ENCODE measurements at regions not wholly inside any gene's neighbourhood (a gene's known extent, or its start where the extent isn't known, plus 50 kb on each side); places are given as distances from the start of the nearest gene placed in this dataset.

- TF ChIP-seq ZNF691 (CRISPR knock-in tag; IDR thresholded peaks at IDR 0.05; ENCODE audit: borderline replicate concordance, low read depth) (no peak), ZEB1 (IDR thresholded peaks at IDR 0.05; ENCODE audit: insufficient replicate concordance, low read depth) (no peak), CEBPB (IDR thresholded peaks at IDR 0.05; ENCODE audit: borderline replicate concordance, low read depth, low read length) (no peak), GTF2F1 (IDR thresholded peaks at IDR 0.05; ENCODE audit: low read length) (no peak), BRD4 (CRISPR knock-in tag; IDR thresholded peaks at IDR 0.05) (no peak), PBX3 (CRISPR knock-in tag; IDR thresholded peaks at IDR 0.05; ENCODE audit: borderline replicate concordance) (no peak), HNRNPLL (IDR thresholded peaks at IDR 0.05; ENCODE audit: low read depth, low read length, poor library complexity, severe bottlenecking) (no peak), ZFP37 (CRISPR knock-in tag; IDR thresholded peaks at IDR 0.05; ENCODE audit: borderline replicate concordance) (no peak), PATZ1 (CRISPR knock-in tag; IDR thresholded peaks at IDR 0.05) (no peak), MED1 (CRISPR knock-in tag; IDR thresholded peaks at IDR 0.05) (no peak), RXRA (CRISPR knock-in tag; IDR thresholded peaks at IDR 0.05) (no peak), FOXP1 (IDR thresholded peaks at IDR 0.05) (no peak), FOXP1 (CRISPR knock-in tag; IDR thresholded peaks at IDR 0.05) (no peak), PHB2 (IDR thresholded peaks at IDR 0.05; ENCODE audit: partially characterized antibody) (no peak), ZHX1 (CRISPR knock-in tag; IDR thresholded peaks at IDR 0.05; ENCODE audit: low read depth) (no peak)
Observed at GRCh38 chr14:87567618-87568295, 425.2 kb downstream of the GALC start.
